BJ (cell line): ENCODE measurements at regions not wholly inside any gene's neighbourhood (a gene's known extent, or its start where the extent isn't known, plus 50 kb on each side); places are given as distances from the start of the nearest gene placed in this dataset.
"Not testable (repeated sequence)": the region's sequence is repeated elsewhere in the genome, so short reads cannot be mapped to it uniquely, and the experiment has no call there.

ENCODE experiments used
- CTCF ChIA-PET: fragments of 350-600 bp; formaldehyde crosslinking; extraction: SDS; loops from one replicate; lab custom pipeline; 2021; ENCODE audit warnings: antibody characterized with exemption, inconsistent platforms; lab: Yijun Ruan, JAX
- POLR2A ChIA-PET: fragments of 300-600 bp; sonication (Branson Sonifier 250); formaldehyde crosslinking; extraction: SDS; loops from one replicate; lab custom pipeline; 2021; ENCODE audit warnings: antibody characterized with exemption; lab: Charles Lee
- DNase-seq: peaks from one replicate; pipeline ENCODE4 v3.0.0-alpha.2; 2011; ENCODE audit warnings: low read depth
- H3K27me3 ChIP-seq: 2 replicates; pipeline ENCODE4 v1.6.0; 2011; ENCODE audit warnings: low read length; ENCODE audit not compliant: control insufficient read depth, insufficient read depth
- H3K36me3 ChIP-seq: 2 replicates; pipeline ENCODE4 v1.5.1; 2011; ENCODE audit warnings: low read length; ENCODE audit not compliant: control insufficient read depth, insufficient read depth
- H3K4me3 ChIP-seq: 2 replicates; pipeline ENCODE4 v1.5.1; 2011; ENCODE audit warnings: low read depth, mild to moderate bottlenecking, control low read depth, low read length
- TF ChIP-seq, protein P1 (sequence below): IDR thresholded peaks from 2 replicates; pipeline ENCODE4 v1.5.1; 2011; ENCODE audit warnings: low read depth, mild to moderate bottlenecking, control low read depth, inconsistent platforms, low read length, moderate library complexity; ENCODE audit not compliant: insufficient read depth

- TF ChIP-seq, protein P1, sequence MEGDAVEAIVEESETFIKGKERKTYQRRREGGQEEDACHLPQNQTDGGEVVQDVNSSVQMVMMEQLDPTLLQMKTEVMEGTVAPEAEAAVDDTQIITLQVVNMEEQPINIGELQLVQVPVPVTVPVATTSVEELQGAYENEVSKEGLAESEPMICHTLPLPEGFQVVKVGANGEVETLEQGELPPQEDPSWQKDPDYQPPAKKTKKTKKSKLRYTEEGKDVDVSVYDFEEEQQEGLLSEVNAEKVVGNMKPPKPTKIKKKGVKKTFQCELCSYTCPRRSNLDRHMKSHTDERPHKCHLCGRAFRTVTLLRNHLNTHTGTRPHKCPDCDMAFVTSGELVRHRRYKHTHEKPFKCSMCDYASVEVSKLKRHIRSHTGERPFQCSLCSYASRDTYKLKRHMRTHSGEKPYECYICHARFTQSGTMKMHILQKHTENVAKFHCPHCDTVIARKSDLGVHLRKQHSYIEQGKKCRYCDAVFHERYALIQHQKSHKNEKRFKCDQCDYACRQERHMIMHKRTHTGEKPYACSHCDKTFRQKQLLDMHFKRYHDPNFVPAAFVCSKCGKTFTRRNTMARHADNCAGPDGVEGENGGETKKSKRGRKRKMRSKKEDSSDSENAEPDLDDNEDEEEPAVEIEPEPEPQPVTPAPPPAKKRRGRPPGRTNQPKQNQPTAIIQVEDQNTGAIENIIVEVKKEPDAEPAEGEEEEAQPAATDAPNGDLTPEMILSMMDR, result no peak
- no peaks in the 10 kb centered on the region for H3K27me3 ChIP-seq
- no peak for DNase-seq
- H3K4me3 ChIP-seq, result no peak overlapping the region
- POLR2A ChIA-PET, result no interaction called here
- H3K36me3 ChIP-seq, result no peaks in the 10 kb centered on the region
- CTCF ChIA-PET, result no interaction called here
Observed at GRCh38 chr13:55649485-55649884, 1491.2 kb upstream of the PRR20A start.

DNA sequence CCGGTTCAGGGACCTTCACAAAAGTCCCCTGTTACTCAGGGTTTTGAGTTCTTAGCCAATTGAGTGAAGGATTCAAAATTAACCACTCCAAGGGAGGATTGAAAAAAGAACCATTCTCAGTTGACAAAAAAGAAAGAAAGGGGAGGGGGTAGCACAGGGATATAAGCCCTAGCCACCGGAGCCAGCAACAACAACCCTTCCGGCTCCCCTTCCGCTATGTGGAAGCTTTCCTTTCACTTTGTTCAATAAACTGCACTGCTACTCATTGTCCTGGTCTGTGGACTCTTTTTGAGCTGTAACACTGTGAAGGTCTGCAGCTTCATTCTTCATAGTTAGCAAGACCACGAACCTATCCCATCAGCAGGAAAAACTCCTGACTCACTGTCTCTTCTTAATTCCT, 1488.1 kb upstream of the PRR20A start:
- CTCF ChIA-PET, result no interaction called here
- POLR2A ChIA-PET, result no interaction called here
- H3K27me3 ChIP-seq, result no peaks in the 10 kb centered on the region
- TF ChIP-seq, protein P1, result no peak
- H3K36me3 ChIP-seq, result no peaks in the 10 kb centered on the region
- H3K4me3 ChIP-seq, result no peak overlapping the region
- no peak for DNase-seq

GRCh38 chr13:55653497-55653896, 1487.2 kb upstream of the PRR20A start:
- TF ChIP-seq, protein P1, result no peak
- Histone ChIP-seq H3K4me3 (no peak overlapping the region), H3K27me3 (no peaks in the 10 kb centered on the region), H3K36me3 (no peaks in the 10 kb centered on the region)
- POLR2A ChIA-PET, result no interaction called here
- DNase-seq, result no peak
- CTCF ChIA-PET, result no interaction called here

- CTCF ChIA-PET, result no interaction called here
- TF ChIP-seq, protein P1, result no peak
- H3K4me3 ChIP-seq, result no peak overlapping the region
- no peaks in the 10 kb centered on the region for H3K36me3 ChIP-seq
- no peak for DNase-seq
- POLR2A ChIA-PET, result no interaction called here
- H3K27me3 ChIP-seq, result no peaks in the 10 kb centered on the region
Observed at GRCh38 chr13:55654243-55654642, 1486.5 kb upstream of the PRR20A start.

DNA sequence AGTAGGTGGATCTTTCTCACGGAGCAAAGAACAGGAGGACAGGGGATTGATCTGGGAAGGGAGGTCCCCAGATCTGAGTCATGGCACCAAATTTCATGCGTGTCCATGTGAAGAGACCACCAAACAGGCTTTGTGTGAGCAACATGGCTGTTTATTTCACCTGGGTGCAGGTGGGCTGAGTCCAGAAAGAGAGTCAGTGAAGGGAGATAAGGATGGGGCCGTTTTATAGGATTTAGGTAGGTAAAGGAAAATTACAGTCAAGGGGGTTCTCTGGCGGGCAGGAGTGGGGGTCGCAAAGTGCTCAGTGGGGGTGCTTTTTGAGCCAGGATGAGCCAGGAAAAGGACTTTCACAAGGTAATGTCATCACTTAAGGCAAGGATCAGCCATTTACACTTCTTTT, 1480.5 kb upstream of the PRR20A start:
- CTCF ChIA-PET, H3K36me3 ChIP-seq, H3K27me3 ChIP-seq, H3K4me3 ChIP-seq, DNase-seq, POLR2A ChIA-PET: not testable (repeated sequence)

- CTCF ChIA-PET, result no interaction called here
- no peak overlapping the region for H3K4me3 ChIP-seq
Observed at GRCh38 chr13:55660851-55661250, 1479.9 kb upstream of the PRR20A start.

More at GRCh38 chr13:55660851-55661250, 1479.9 kb upstream of the PRR20A start:
- Histone ChIP-seq H3K27me3 (no peaks in the 10 kb centered on the region), H3K36me3 (no peaks in the 10 kb centered on the region)
- no peak for DNase-seq
- TF ChIP-seq, protein P1, result no peak
- POLR2A ChIA-PET, result no interaction called here
